Effector memory CD4-positive, alpha-beta T cell (primary cell): ENCODE measurements at regions not wholly inside any gene's neighbourhood (a gene's known extent, or its start where the extent isn't known, plus 50 kb on each side); places are given as distances from the start of the nearest gene placed in this dataset.
"Not testable (repeated sequence)": the region's sequence is repeated elsewhere in the genome, so short reads cannot be mapped to it uniquely, and the experiment has no call there.

ENCODE experiments used
- DNase-seq, 3 donors: peaks; one replicate each; pipeline ENCODE4 v3.0.0-alpha.2; 2020
- H3K27ac ChIP-seq: 2 replicates; pipeline ENCODE4 v1.7.0; 2013; ENCODE audit warnings: mild to moderate bottlenecking, low read length, moderate library complexity; ENCODE audit not compliant: insufficient read depth, poor library complexity, severe bottlenecking
- H3K27me3 ChIP-seq: replicated peaks from 2 replicates; pipeline ENCODE4 v1.7.0; 2013; ENCODE audit warnings: mild to moderate bottlenecking, low read length; ENCODE audit not compliant: insufficient read depth, control insufficient read depth, poor library complexity, severe bottlenecking
- H3K36me3 ChIP-seq: 2 replicates; pipeline ENCODE4 v1.7.0; 2013; ENCODE audit warnings: mild to moderate bottlenecking, low read length, moderate library complexity; ENCODE audit not compliant: control insufficient read depth, insufficient read depth
- H3K4me1 ChIP-seq: 2 replicates; pipeline ENCODE4 v1.7.0; 2013; ENCODE audit warnings: low read length, mild to moderate bottlenecking; ENCODE audit not compliant: control insufficient read depth, insufficient read depth, poor library complexity, severe bottlenecking
- H3K4me3 ChIP-seq: 2 replicates; pipeline ENCODE4 v1.7.0; 2013; ENCODE audit warnings: low read length, low read depth, mild to moderate bottlenecking; ENCODE audit not compliant: insufficient read depth, poor library complexity, severe bottlenecking
- H3K9me3 ChIP-seq: 2 replicates; pipeline ENCODE4 v1.7.0; 2013; ENCODE audit warnings: mild to moderate bottlenecking, low read length, moderate library complexity; ENCODE audit not compliant: control insufficient read depth

GRCh38 chr11:79499929-79500328 lies 59.1 kb upstream of the TENM4 start:
- not testable (repeated sequence) for H3K27ac ChIP-seq, H3K9me3 ChIP-seq, H3K4me1 ChIP-seq, H3K36me3 ChIP-seq, DNase-seq, H3K4me3 ChIP-seq, H3K27me3 ChIP-seq

DNA sequence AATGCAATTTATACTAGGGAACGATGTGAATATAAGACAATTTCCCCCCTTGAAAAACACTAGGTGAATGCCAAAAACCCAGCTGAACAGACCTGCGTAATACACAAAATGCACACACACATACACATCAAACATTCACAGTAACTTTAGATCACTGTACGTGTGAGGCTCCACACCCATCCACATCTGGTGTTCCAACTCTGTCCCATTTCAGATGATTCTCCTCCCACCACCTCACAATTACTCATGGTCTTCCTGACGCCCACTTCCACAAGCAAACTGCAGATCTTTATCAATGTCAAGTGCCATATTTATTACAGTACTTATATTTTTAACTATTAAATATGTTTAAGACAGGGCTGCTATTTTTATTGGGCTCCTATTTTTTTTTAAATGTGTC lies 57.8 kb upstream of the TENM4 start:
- Histone ChIP-seq H3K9me3 (no peaks in the 10 kb centered on the region), H3K4me1 (no peaks in the 10 kb centered on the region), H3K4me3 (no peak overlapping the region), H3K36me3 (no peaks in the 10 kb centered on the region), H3K27ac (no peak overlapping the region), H3K27me3 (no peaks in the 10 kb centered on the region)
- DNase-seq = no peak

GRCh38 chr11:79493555-79494171 lies 52.8 kb upstream of the TENM4 start:
- Histone ChIP-seq H3K36me3 (no peaks in the 10 kb centered on the region), H3K9me3 (no peaks in the 10 kb centered on the region), H3K4me3 (no peak overlapping the region), H3K27ac (no peak overlapping the region), H3K27me3 (no peaks in the 10 kb centered on the region), H3K4me1 (no peaks in the 10 kb centered on the region)
- no peak for DNase-seq

DNA sequence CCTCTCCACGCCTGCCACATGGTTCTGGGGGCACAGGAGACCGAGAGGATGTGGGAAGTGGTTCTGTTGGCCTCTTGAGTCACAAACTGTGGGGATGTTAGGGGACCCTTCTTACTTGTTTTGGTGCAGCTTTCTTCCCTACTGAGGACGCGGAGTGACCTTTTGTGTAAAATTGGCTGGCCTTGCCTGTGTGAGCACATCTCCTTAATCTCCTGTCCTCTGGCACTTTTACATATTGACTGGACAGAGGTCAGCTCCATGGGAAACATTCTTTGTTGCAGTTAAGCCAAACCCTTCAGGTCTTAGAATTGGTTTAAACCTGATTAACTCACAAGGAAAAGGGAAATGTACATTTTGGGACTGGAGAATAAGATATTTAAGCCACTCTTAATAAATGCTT lies 51.2 kb upstream of the TENM4 start:
- Histone ChIP-seq H3K36me3 (no peaks in the 10 kb centered on the region), H3K9me3 (no peaks in the 10 kb centered on the region), H3K4me1 (no peaks in the 10 kb centered on the region), H3K27ac (no peak overlapping the region), H3K27me3 (no peaks in the 10 kb centered on the region), H3K4me3 (no peak overlapping the region)
- no peak for DNase-seq
